ENCODE measurements at regions not wholly inside any gene's neighbourhood (a gene's known extent, or its start where the extent isn't known, plus 50 kb on each side); places are given as distances from the start of the nearest gene placed in this dataset.
A peak's percentile ranks its signal among the peaks of the same experiment; 100 is the strongest.

DNA sequence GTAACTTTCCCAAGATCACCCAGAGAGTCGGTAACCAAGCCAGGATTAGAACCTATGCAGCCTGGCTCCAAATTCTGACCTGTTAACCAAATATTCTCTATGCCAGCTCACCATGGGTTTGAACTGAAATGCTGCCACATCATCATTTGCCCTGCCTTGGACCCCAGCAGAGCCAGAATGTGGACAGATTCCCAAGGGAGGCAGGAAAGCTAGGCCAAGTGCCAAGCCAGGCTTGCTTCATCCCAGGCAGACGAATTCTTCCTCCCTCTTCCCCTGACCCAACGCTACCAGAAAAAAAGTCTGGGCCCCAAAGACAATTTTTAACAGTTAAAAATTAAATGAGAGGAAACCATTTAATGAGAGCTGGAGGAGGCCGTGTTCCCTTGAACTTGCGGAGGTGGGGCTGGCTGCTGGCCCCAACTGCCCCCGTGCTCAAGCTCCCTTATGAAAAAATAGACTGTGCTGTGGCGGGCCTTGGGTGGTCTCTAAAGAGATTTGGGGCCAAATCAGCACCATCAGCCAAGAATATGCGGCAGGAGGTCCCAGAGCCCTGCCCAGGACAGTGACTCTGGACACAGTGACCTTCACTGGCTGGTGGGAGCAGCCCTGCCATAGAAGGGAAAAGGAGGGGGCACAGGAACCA is 184.1 kb upstream of the SYT13 start:
- intact Hi-C loops (cut with DNase I) = no loop called here

GRCh38 chr11:45468267-45468856 is 182.2 kb upstream of the SYT13 start:
- intact Hi-C loops (cut with DNase I) = no loop called here
- Histone ChIP-seq H3K9me3 (no peaks in the 10 kb centered on the region), H3K4me1 (peaks cover 0 to 6% (median 0%) of the 10 kb centered on the region in 9 donors), H3K4me3 (no peak overlapping the region), H3K36me3 (no peaks in the 10 kb centered on the region), H3K27me3 (peaks cover 0 to 5% (median 0%) of the 10 kb centered on the region in 7 donors), H3K27ac (no peak overlapping the region)
- no peak for TF ChIP-seq CTCF (IDR thresholded peaks at IDR 0.05)
- DNase-seq = no peak
- 45% methylated on average over 7 of the region's 7 CpGs for WGBS, 2 donors
- no peak for ATAC-seq

More for the DNA sequence above, 184.1 kb upstream of the SYT13 start:
- Histone ChIP-seq H3K9me3 (no peaks in the 10 kb centered on the region), H3K4me3 (no peak overlapping the region), H3K36me3 (no peaks in the 10 kb centered on the region), H3K4me1 (peaks cover 0 to 6% (median 0%) of the 10 kb centered on the region in 9 donors), H3K27ac (no peak overlapping the region), H3K27me3 (peaks cover 0 to 9% (median 0%) of the 10 kb centered on the region in 7 donors)
- TF ChIP-seq CTCF (IDR thresholded peaks at IDR 0.05) = no peak
- 50 to 54% methylated on average over 8 of the region's 8 CpGs for WGBS, 2 donors
- peak; percentile 10 to 50 for DNase-seq
- peak in 2 of 8 donors; percentile 28 to 56 for ATAC-seq

DNA sequence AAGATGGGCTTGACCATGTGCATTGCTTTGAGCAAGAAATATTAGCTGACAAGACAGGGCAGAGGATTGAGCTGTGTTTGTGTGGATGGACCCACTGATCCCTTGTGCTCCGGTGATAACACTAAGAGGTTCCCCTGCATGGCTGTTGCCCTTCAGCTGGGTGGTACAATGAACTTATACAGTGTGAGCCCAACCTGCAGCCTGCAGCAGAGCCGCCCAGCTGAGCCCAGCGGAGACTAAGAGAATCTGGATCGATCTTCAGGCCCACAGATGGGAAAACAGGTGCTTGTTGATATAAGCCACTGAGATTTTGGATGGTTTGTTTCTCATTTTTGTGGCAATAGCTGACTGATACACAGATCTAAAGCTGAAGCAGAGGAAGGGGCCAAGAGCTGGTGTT is 177.4 kb upstream of the SYT13 start:
- no peak for TF ChIP-seq CTCF (IDR thresholded peaks at IDR 0.05)
- no peaks in the 10 kb centered on the region for H3K9me3 ChIP-seq
- 90 to 96% methylated on average over 4 of the region's 4 CpGs for WGBS, 2 donors

DNA sequence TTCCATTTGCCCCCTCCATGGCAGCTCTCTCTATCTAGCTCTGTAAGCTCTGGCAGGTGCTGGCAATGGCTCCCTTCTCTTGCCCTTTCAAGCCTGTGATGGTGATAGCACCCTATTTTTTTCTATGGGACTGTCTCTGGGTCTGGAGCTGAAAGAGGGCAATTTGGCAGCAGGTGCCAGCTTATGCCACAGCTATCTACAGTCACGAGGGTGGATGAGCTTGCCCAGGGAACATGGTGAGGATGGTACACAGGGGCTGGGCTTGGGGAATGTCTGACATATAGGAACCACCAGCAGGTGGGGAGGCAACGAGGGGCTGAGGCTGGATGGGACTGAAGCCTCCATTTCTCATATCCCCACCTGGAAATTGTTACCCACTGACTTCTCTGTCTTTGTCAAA is 175.4 kb upstream of the SYT13 start:
- H3K4me1 ChIP-seq = no peaks in the 10 kb centered on the region
- H3K27me3 ChIP-seq = peaks cover 0 to 10% (median 0%) of the 10 kb centered on the region in 7 donors
- intact Hi-C loops (cut with DNase I) = no loop called here
- 44 to 50% methylated on average over 2 of the region's 2 CpGs for WGBS, 2 donors
- no peak for DNase-seq
- no peak for ATAC-seq
- H3K36me3 ChIP-seq = no peaks in the 10 kb centered on the region
- no peaks in the 10 kb centered on the region for H3K9me3 ChIP-seq
- no peak overlapping the region for H3K27ac ChIP-seq
- H3K4me3 ChIP-seq = no peak overlapping the region
- no peak for TF ChIP-seq CTCF (IDR thresholded peaks at IDR 0.05)

More for the DNA sequence above, 177.4 kb upstream of the SYT13 start:
- Histone ChIP-seq H3K27me3 (peaks cover 0 to 10% (median 0%) of the 10 kb centered on the region in 7 donors), H3K4me1 (no peaks in the 10 kb centered on the region), H3K4me3 (no peak overlapping the region), H3K27ac (no peak overlapping the region), H3K36me3 (no peaks in the 10 kb centered on the region)
- ATAC-seq = no peak
- intact Hi-C loops (cut with DNase I) = no loop called here
- DNase-seq = no peak
